ENCODE measurements at regions not wholly inside any gene's neighbourhood (a gene's known extent, or its start where the extent isn't known, plus 50 kb on each side); places are given as distances from the start of the nearest gene placed in this dataset.
"Not testable (repeated sequence)": the region's sequence is repeated elsewhere in the genome, so short reads cannot be mapped to it uniquely, and the experiment has no call there.

- DNase-seq, result no peak
- Histone ChIP-seq H3K4me1 (ENCODE audit: insufficient read depth) (no peaks in the 10 kb centered on the region), H3K36me3 (no peaks in the 10 kb centered on the region), H3K27ac (no peak overlapping the region), H3K9me3 (no peaks in the 10 kb centered on the region), H3K27me3 (no peaks in the 10 kb centered on the region), H3K4me3 (no peak overlapping the region)
- TF ChIP-seq CTCF (IDR thresholded peaks at IDR 0.05), result no peak
- TF ChIP-seq EP300 (IDR thresholded peaks at IDR 0.05), result no peak
- TF ChIP-seq POLR2A (IDR thresholded peaks at IDR 0.05), result no peak
- 89 to 96% (median 89%) methylated on average over 3 of the region's 3 CpGs for WGBS, 3 donors
- intact Hi-C loops (cut with DNase I), result no loop called here
These were observed 91.2 kb upstream of the CREB1 start for GRCh38 chr2:207438414-207439126.

GRCh38 chr2:207439881-207440280 lies 89.9 kb upstream of the CREB1 start:
- H3K9me3 ChIP-seq; H3K4me3 ChIP-seq; H3K27me3 ChIP-seq; H3K27ac ChIP-seq; DNase-seq; H3K4me1 ChIP-seq (ENCODE audit: insufficient read depth); intact Hi-C loops (cut with DNase I); H3K36me3 ChIP-seq: not testable (repeated sequence)

- TF ChIP-seq CTCF (IDR thresholded peaks at IDR 0.05) (no peak), POLR2A (IDR thresholded peaks at IDR 0.05) (no peak), EP300 (IDR thresholded peaks at IDR 0.05) (no peak)
- intact Hi-C loops (cut with DNase I), result no loop called here
- Histone ChIP-seq H3K4me3 (no peak overlapping the region), H3K27me3 (no peaks in the 10 kb centered on the region), H3K36me3 (no peaks in the 10 kb centered on the region), H3K27ac (no peak overlapping the region), H3K4me1 (ENCODE audit: insufficient read depth) (no peaks in the 10 kb centered on the region), H3K9me3 (no peaks in the 10 kb centered on the region)
- 55 to 70% (median 61%) methylated on average over 4 of the region's 4 CpGs for WGBS, 3 donors
- no peak for DNase-seq
These were observed 85.0 kb upstream of the CREB1 start for GRCh38 chr2:207444756-207445155.

GRCh38 chr2:207446653-207447052 lies 83.1 kb upstream of the CREB1 start:
- DNase-seq, result no peak
- Histone ChIP-seq H3K4me3 (no peak overlapping the region), H3K36me3 (no peaks in the 10 kb centered on the region), H3K4me1 (ENCODE audit: insufficient read depth) (no peaks in the 10 kb centered on the region), H3K9me3 (no peaks in the 10 kb centered on the region), H3K27ac (no peak overlapping the region), H3K27me3 (no peaks in the 10 kb centered on the region)
- TF ChIP-seq POLR2A (IDR thresholded peaks at IDR 0.05) (no peak), CTCF (IDR thresholded peaks at IDR 0.05) (no peak), EP300 (IDR thresholded peaks at IDR 0.05) (no peak)
- WGBS, 3 donors, result 57 to 79% (median 72%) methylated on average over 6 of the region's 6 CpGs
- intact Hi-C loops (cut with DNase I), result no loop called here

- Histone ChIP-seq H3K4me3 (no peak overlapping the region), H3K4me1 (ENCODE audit: insufficient read depth) (no peaks in the 10 kb centered on the region), H3K27ac (no peak overlapping the region), H3K27me3 (no peaks in the 10 kb centered on the region), H3K9me3 (no peaks in the 10 kb centered on the region), H3K36me3 (no peaks in the 10 kb centered on the region)
- DNase-seq, result no peak
- intact Hi-C loops (cut with DNase I), result no loop called here
- WGBS, 3 donors, result 11 to 18% (median 12%) methylated on average over 1 of the region's 1 CpG
- no peak for TF ChIP-seq POLR2A (IDR thresholded peaks at IDR 0.05)
- TF ChIP-seq CTCF (IDR thresholded peaks at IDR 0.05), result no peak
- TF ChIP-seq EP300 (IDR thresholded peaks at IDR 0.05), result no peak
These were observed 81.8 kb upstream of the CREB1 start for GRCh38 chr2:207448006-207448405.

Measured in ovary (tissue), 7 donors.